Panc1 (cell line): ENCODE measurements at regions not wholly inside any gene's neighbourhood (a gene's known extent, or its start where the extent isn't known, plus 50 kb on each side); places are given as distances from the start of the nearest gene placed in this dataset.

Experiments used
- ATAC-seq: fragments of 200-7000 bp; cut with Tn5 transposase; 2 replicates; pipeline ENCODE4 v1.9.1; 2020; ENCODE audit warnings: mild to moderate bottlenecking, moderate library complexity
- BruUV-seq: library from RNA; stranded (reverse); fragments of 400-500 nt; replicated peaks from 2 replicates; lab custom pipeline; 2021; lab: Mats Ljungman, UMichigan
- CTCF ChIA-PET: fragments of 300-600 bp; sonication (Branson Sonifier 250); formaldehyde crosslinking; loops from one replicate; lab custom pipeline; 2022; ENCODE audit warnings: antibody characterized with exemption; lab: Charles Lee
- POLR2A ChIA-PET: fragments of 300-600 bp; sonication (Branson Sonifier 250); formaldehyde crosslinking; loops from one replicate; lab custom pipeline; 2022; ENCODE audit warnings: antibody characterized with exemption; lab: Charles Lee
- DNase-seq: peaks from one replicate; pipeline ENCODE4 v3.0.0-alpha.2; 2010; ENCODE audit warnings: low read depth, low spot score
- H3K27ac ChIP-seq: 2 replicates; pipeline ENCODE4 v1.5.1; 2011; ENCODE audit warnings: mild to moderate bottlenecking, low read length, inconsistent platforms
- H3K27me3 ChIP-seq: fragments of 200-500 bp; sonication (Bioruptor generic); 2 replicates; pipeline ENCODE4 v1.6.0; 2014; ENCODE audit warnings: low read length, inconsistent platforms; ENCODE audit not compliant: control insufficient read depth, insufficient read depth
- H3K36me3 ChIP-seq: fragments of 200-500 bp; sonication (Bioruptor generic); 2 replicates; pipeline ENCODE4 v1.5.1; 2014; ENCODE audit warnings: inconsistent platforms, mild to moderate bottlenecking, low read length, moderate library complexity; ENCODE audit not compliant: control insufficient read depth, insufficient read depth
- H3K4me1 ChIP-seq: 2 replicates; pipeline ENCODE4 v1.5.1; 2011; ENCODE audit warnings: inconsistent platforms, mild to moderate bottlenecking, low read length, moderate library complexity; ENCODE audit not compliant: control insufficient read depth, insufficient read depth
- H3K4me3 ChIP-seq, 2 experiments: 2 replicates each; pipeline ENCODE4 v1.5.1; 2011 to 2012; ENCODE audit warnings: low read depth in 2 of 2, low read length in 2 of 2, mild to moderate bottlenecking in 2 of 2, inconsistent platforms in 1 of 2, moderate library complexity in 1 of 2
- H3K9me3 ChIP-seq: fragments of 200-500 bp; sonication (Bioruptor generic); 2 replicates; pipeline ENCODE4 v1.5.1; 2014; ENCODE audit warnings: low read depth, mild to moderate bottlenecking, inconsistent platforms, low read length, moderate library complexity; ENCODE audit not compliant: control insufficient read depth, insufficient read depth
- CTCF ChIP-seq: fragments of 450-650 bp; IDR thresholded peaks from 2 replicates; pipeline ENCODE4 v1.5.1; 2017; ENCODE audit warnings: mild to moderate bottlenecking
- POLR2AphosphoS5 ChIP-seq: IDR thresholded peaks from 2 replicates; pipeline ENCODE4 v1.6.1; 2012; ENCODE audit warnings: mild to moderate bottlenecking, low read depth, low read length, moderate library complexity
- REST ChIP-seq, 2 experiments: IDR thresholded peaks; 2 replicates each; pipeline ENCODE4 v1.6.1; 2011 to 2012; ENCODE audit warnings: low read depth in 2 of 2, control low read depth in 1 of 2, low read length in 1 of 2, mild to moderate bottlenecking in 1 of 2, moderate library complexity in 1 of 2; ENCODE audit not compliant: insufficient read depth in 1 of 2
- SIN3A ChIP-seq: IDR thresholded peaks from 2 replicates; pipeline ENCODE4 v1.6.1; 2012; ENCODE audit warnings: low read depth, mild to moderate bottlenecking, low read length, moderate library complexity, borderline replicate concordance; ENCODE audit not compliant: insufficient read depth
- TCF7L2 ChIP-seq: IDR thresholded peaks from 2 replicates; pipeline ENCODE4 v1.6.1; 2011; ENCODE audit warnings: mild to moderate bottlenecking, low read depth, low read length, inconsistent platforms
- in situ Hi-C: cut with HindIII; loops from 2 replicates; pipeline ENCODE4 v1.10.0; 2016; ENCODE audit warnings: low sequenced_read_pairs, low pct_unique_long_range_greater_than_20kb
- intact Hi-C: fragments of 100-400 bp; cut with micrococcal nuclease; formaldehyde crosslinking; loops from one replicate; pipeline ENCODE4 v1.10.0; 2022; ENCODE audit not compliant: unreplicated experiment

- TF ChIP-seq POLR2AphosphoS5, result no peak
- no peak for TF ChIP-seq REST (IDR thresholded peaks at IDR 0.05; ENCODE audit: insufficient read depth in 1 of 2, low read depth in 2 of 2, low read length in 1 of 2)
- no peak for TF ChIP-seq SIN3A
- no peak for TF ChIP-seq TCF7L2
- TF ChIP-seq CTCF, result no peak
- ChIA-PET CTCF (no interaction called here), POLR2A (no interaction called here)
- Histone ChIP-seq H3K36me3 (no peaks in the 10 kb centered on the region), H3K4me3 (no peak overlapping the region), H3K4me1 (no peaks in the 10 kb centered on the region), H3K27me3 (no peaks in the 10 kb centered on the region), H3K9me3 (no peaks in the 10 kb centered on the region), H3K27ac (no peak overlapping the region)
- ATAC-seq (no peak), DNase-seq (no peak)
- no TSS peak for BruUV-seq
- intact Hi-C loops, result no loop called here
- in situ Hi-C loops, result no loop called here
Measured at GRCh38 chr9:109910671-109911518, 130.9 kb downstream of the PALM2AKAP2 start.

GRCh38 chr9:109912082-109912582, 132.1 kb downstream of the PALM2AKAP2 start:
- Histone ChIP-seq H3K27me3 (no peaks in the 10 kb centered on the region), H3K27ac (no peak overlapping the region), H3K4me3 (no peak overlapping the region), H3K4me1 (no peaks in the 10 kb centered on the region), H3K9me3 (no peaks in the 10 kb centered on the region), H3K36me3 (no peaks in the 10 kb centered on the region)
- CTCF ChIA-PET, result no interaction called here
- POLR2A ChIA-PET, result no interaction called here
- no TSS peak for BruUV-seq
- in situ Hi-C loops, result no loop called here
- TF ChIP-seq POLR2AphosphoS5, result no peak
- TF ChIP-seq SIN3A, result no peak
- TF ChIP-seq CTCF, result no peak
- no peak for TF ChIP-seq REST (IDR thresholded peaks at IDR 0.05; ENCODE audit: insufficient read depth in 1 of 2, low read depth in 2 of 2, low read length in 1 of 2)
- no peak for TF ChIP-seq TCF7L2
- intact Hi-C loops, result no loop called here
- DNase-seq (peak; percentile 50), ATAC-seq (no peak)
